HG03139 (cell line): ENCODE measurements at regions not wholly inside any gene's neighbourhood (a gene's known extent, or its start where the extent isn't known, plus 50 kb on each side); places are given as distances from the start of the nearest gene placed in this dataset.

Experiments used
- ATAC-seq: cut with Tn5 transposase; IDR thresholded peaks from one replicate; pipeline ENCODE4 v1.9.1; 2021; ENCODE audit not compliant: unreplicated experiment

GRCh38 chr9:91120200-91120599 lies 241.5 kb downstream of the AUH start:
- ATAC-seq = no peak

- no peak for ATAC-seq
Measured at GRCh38 chr9:91122755-91123154, 239.0 kb downstream of the AUH start.

- ATAC-seq = no peak
Measured at GRCh38 chr9:91126761-91127445, 234.8 kb downstream of the AUH start.

- ATAC-seq = no peak
Measured at GRCh38 chr9:91127653-91128052, 234.1 kb downstream of the AUH start.

- ATAC-seq = no peak
Measured at GRCh38 chr9:91130796-91131318, 230.9 kb downstream of the AUH start.

GRCh38 chr9:91131433-91131839 lies 230.3 kb downstream of the AUH start:
- no peak for ATAC-seq

GRCh38 chr9:91132576-91133073 lies 229.1 kb downstream of the AUH start:
- ATAC-seq = no peak

GRCh38 chr9:91134608-91135007 lies 227.1 kb downstream of the AUH start:
- no peak for ATAC-seq

- no peak for ATAC-seq
Measured at GRCh38 chr9:91137391-91137790, 224.3 kb downstream of the AUH start.

GRCh38 chr9:91138760-91139159 lies 223.0 kb downstream of the AUH start:
- no peak for ATAC-seq

- no peak for ATAC-seq
Measured at GRCh38 chr9:91141407-91141965, 220.2 kb downstream of the AUH start.

GRCh38 chr9:91143162-91143561 lies 218.6 kb downstream of the AUH start:
- no peak for ATAC-seq

GRCh38 chr9:91143642-91144041 lies 218.1 kb downstream of the AUH start:
- ATAC-seq = no peak

GRCh38 chr9:91144769-91145168 lies 216.9 kb downstream of the AUH start:
- no peak for ATAC-seq

GRCh38 chr9:91145496-91145895 lies 216.2 kb downstream of the AUH start:
- ATAC-seq = no peak

GRCh38 chr9:91146391-91147019 lies 215.2 kb downstream of the AUH start:
- ATAC-seq = no peak

- ATAC-seq = no peak
Measured at GRCh38 chr9:91147079-91147708, 214.5 kb downstream of the AUH start.

- ATAC-seq = no peak
Measured at GRCh38 chr9:91148306-91148705, 213.4 kb downstream of the AUH start.

- no peak for ATAC-seq
Measured at GRCh38 chr9:91150273-91150997, 211.3 kb downstream of the AUH start.

GRCh38 chr9:91150998-91151717 lies 210.6 kb downstream of the AUH start:
- no peak for ATAC-seq
